HG03575 (cell line): ENCODE measurements at regions not wholly inside any gene's neighbourhood (a gene's known extent, or its start where the extent isn't known, plus 50 kb on each side); places are given as distances from the start of the nearest gene placed in this dataset.
A peak's percentile ranks its signal among the peaks of the same experiment; 100 is the strongest.
"Not testable (repeated sequence)": the region's sequence is repeated elsewhere in the genome, so short reads cannot be mapped to it uniquely, and the experiment has no call there.

Source experiments
- ATAC-seq: cut with Tn5 transposase; IDR thresholded peaks from one replicate; pipeline ENCODE4 v1.9.1; 2021; ENCODE audit not compliant: unreplicated experiment, insufficient number of reproducible peaks, low FRiP score; ENCODE audit errors: extremely low read depth

DNA sequence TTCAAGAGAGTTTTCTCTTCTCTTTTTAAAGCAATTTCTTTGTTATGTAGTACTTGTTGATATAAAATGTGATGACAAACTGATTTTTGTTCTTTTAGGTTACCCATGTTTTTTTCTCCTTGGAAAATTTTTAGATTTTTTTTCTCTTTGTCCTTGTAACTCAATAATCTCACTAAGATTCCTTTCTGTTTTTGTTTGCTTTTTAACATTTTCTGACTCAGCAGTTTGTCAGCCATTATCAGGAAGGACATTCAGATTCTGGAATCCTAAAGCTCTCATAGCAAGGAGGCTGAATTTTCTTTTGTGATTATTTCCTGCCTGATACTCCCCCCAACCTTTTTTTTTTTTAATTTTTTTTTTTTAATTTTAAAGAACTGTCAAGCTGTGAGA, 75.2 kb upstream of the CITED2 start:
- ATAC-seq = no peak

DNA sequence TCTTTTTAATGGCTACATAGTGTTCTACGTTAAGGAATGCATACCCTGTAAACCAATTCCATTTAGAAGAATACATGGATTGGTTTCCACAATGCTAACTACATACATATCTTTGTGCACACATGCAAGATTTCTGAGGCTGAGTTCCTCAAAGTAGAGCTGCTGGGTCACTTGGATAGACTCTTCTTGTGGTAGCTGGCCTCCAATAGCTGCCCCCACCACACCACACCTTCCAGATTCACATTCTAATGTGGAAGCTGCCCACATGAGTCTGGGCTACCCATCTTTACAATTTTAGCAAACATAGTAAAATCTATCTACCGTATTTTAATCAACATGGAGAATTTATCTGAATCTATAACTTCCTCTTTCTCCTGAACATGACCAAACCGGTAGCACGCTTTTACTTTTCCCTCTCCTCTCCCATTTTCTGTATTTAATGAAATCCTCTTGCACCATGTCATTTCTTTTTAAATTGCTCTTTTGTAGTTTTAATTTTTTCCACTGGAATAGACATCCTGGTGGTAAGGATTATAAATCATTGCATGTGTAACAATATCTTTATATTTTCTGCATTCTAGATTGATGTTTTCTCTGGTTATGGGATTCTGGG, 74.7 kb upstream of the CITED2 start:
- ATAC-seq = no peak

GRCh38 chr6:139448051-139448649, 73.7 kb upstream of the CITED2 start:
- peak; percentile 85 for ATAC-seq

DNA sequence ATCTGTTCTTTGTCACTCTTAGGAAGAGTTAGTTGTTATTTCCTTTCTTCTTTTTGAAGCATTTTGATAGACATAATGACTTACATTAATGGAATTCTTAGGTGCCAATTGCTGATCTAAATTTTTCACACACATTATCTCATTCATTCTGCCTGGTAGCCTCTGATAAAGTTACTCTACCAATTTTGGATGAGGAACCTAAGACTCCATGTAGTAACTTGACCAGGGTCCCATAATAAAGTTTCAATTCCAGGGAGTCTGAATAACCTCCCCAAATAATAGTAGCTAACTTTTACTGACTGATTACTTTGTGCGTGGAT, 73.2 kb upstream of the CITED2 start:
- ATAC-seq = no peak

- ATAC-seq = no peak
Measured at GRCh38 chr6:139446768-139447655, 72.6 kb upstream of the CITED2 start.

DNA sequence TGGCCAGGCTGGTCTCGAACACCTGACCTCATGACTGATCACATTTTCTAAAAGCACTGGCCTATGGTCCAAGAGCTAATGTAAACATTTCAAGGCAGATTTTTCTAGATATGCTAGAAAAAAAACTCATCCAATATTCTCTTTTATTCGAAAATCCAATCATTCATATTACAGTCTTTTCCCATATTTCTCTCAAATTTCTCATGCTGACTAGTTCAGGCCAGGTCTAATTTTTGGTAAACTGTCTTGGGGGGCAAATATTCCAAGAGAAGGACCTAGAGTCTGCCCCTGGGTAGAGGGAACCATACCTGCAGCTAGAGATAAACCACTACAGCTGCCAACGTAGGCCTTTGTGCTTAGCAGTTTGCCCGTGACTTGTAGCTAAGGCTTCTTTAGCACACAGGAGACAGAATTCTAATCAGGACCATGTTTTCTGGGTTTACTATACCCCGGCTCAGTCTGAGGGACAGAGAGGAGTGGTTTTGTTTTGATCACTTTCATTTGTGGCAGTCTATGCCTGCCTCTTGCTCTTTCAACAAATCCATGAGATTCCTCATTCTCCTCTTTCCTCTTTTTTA, 71.8 kb upstream of the CITED2 start:
- no peak for ATAC-seq

DNA sequence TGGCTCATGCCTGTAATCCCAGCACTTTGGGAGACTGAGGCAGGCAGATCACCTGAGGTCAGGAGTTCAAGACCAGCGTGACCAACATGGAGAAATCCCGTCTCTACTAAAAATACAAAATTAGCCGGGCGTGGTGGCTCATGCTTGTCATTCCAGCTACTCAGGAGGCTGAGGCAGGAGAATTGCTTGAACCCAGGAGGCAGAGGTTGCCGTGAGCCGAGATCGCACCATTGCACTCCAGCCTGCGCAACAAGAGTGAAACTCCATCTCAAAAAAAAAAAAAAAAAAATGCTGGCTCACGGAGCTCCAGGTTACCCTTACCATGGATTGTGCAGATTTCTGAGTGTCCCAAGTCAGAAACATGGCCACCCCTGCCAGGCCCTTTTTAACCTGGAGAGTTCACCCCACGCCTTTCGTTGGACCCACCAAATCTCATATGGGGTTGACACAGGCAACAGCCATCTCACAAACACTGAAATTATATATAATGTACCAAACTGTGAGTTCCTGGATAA, 69.9 kb upstream of the CITED2 start:
- not testable (repeated sequence) for ATAC-seq

DNA sequence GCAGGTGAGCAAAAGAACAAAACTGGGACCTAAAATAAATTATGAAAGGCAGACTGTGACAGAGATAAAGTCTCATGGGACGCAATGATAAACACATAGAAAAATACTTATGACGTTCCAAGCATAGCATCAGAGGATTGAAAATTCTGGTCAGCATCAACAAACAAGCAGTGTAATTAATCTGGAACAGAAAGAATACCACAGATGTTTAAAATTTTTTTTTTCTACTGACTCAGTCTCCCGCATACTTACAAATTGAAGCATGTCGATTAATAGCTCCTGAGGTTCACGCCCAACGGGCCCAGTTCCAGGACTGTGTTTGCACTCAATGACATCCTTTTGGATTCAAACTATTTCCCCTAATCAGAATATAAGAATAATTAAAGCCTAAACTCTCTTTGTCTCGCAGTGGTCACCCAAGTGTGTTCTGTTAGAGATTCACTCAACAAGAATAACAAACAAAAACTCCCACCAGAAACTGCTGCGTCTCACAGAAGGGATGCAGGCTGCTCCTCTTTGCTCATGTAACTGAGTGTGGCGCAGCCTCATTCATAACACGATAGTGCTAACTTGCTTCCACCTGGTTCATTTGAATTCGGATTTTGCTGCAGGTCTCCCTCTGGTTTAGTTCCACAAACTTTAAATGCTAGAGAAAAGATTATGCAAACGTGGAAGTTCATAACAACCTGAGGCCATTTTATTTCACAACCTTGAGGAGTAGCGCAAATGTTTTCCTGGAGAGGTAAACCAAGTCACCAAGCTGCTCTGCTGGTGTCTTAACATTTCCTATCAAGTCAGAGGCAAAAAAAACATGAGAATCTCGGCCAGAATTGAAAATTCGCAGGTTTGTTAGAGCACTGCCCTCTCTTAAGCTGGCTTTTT, 69.0 kb upstream of the CITED2 start:
- no peak for ATAC-seq

- no peak for ATAC-seq
Measured at GRCh38 chr6:139442188-139442671, 67.8 kb upstream of the CITED2 start.

DNA sequence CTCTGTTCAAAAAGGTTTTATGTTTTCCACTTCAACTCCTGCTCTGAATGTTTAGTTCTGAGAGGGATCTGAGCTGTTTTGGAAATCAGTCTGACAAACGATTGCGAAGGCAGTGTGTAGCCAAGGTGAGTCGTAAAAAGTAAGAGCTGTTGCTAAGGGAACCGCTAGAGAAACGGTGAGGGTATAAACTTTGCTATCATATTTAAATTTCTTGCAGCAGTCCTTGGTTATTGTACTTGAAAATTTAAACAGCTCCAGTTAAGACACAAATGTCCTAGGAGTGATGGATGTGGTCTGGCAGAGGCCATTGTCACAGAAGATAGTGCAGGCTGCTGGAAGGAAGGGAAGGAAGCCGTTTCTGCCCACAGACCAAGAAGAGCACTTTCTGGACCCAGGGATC, 64.9 kb upstream of the CITED2 start:
- no peak for ATAC-seq

DNA sequence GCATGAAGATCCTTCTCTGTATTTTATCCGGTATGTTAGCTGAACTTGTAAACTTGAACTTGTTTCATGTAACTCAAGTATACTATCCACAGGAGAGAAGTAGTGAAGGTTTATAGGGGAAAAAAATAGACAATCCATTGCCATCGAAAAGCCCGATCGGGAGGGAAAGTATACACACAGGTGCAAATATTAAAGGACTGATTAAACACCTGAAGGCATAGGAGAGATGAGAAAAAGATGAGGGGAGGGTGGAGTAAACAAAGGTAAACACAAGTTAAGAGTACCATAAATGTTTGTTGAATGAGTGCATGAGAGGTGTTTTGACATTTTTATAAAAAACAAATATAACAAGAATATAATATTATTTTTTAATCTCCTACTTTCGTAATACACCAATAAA, 64.3 kb upstream of the CITED2 start:
- no peak for ATAC-seq

- no peak for ATAC-seq
Measured at GRCh38 chr6:139436957-139437348, 62.5 kb upstream of the CITED2 start.

GRCh38 chr6:139436200-139436956, 61.9 kb upstream of the CITED2 start:
- ATAC-seq = no peak

GRCh38 chr6:139433631-139434419, 59.4 kb upstream of the CITED2 start:
- no peak for ATAC-seq

GRCh38 chr6:139431602-139431956, 57.1 kb upstream of the CITED2 start:
- ATAC-seq = no peak

DNA sequence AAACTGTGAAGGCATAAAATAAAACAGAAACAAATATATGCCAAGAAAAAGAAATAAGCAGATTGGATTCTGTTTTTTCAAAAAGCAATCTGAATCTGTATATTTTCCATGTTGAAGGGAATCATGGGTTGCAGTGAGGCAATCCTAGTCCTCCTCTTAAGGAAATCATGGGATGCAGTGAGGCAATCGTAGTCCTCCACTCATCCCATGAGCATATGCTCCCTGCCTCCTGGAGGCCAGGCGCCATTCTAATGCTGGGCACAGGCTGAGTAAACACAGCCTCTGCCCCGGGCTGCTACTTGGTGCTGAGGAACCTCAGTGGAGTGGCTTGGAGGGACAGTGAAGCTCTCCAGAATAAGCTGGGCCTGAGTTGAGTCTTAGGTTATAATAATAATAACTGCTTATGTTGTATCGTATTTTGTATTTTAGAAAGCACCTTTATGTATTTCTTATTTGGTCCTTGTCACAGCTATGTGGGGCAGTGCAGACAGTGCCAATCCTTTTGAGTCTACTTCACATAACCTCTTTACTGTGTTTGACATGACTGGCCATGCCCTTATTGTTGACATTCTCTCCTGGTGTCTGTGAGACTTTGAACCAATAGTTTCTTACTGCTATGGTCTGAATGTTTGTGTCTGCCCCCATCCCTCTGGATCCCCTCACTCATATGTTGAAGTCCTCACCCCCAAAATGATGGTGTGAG, 56.6 kb upstream of the CITED2 start:
- no peak for ATAC-seq

DNA sequence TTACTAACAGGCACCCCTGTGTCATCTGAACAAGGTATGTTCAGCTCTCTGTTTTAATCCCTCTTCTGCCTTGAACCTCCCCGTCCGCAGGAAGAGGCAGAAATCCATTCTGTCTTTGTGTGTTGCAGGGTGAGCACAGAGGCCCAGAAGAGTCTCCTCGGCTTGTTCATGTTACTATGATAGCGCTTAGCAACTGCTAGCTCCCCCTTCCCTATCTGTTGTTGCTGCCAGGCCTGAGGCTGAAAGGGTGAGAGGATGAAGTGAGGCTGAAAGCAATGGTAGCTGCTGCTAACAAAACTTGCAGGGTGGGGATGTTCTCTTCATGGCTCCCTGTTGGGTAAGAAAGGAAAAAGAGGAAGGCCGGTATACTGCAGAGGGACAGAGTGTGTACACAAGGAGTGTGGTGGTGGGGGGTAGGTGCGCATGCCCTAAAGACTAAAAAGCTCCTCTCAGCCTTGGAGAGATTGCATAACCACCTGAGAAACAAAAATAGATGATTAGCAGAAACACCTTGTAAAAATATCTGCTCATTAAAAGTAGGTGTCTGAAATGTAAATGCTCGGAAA, 55.2 kb upstream of the CITED2 start:
- no peak for ATAC-seq
